CD14-positive monocyte (primary cell): ENCODE measurements at regions not wholly inside any gene's neighbourhood (a gene's known extent, or its start where the extent isn't known, plus 50 kb on each side); places are given as distances from the start of the nearest gene placed in this dataset.
"Not testable (repeated sequence)": the region's sequence is repeated elsewhere in the genome, so short reads cannot be mapped to it uniquely, and the experiment has no call there.

Experiments
- DNase-seq, 3 donors: peaks; one replicate each; pipeline ENCODE4 v3.0.0-alpha.2; 2011 to 2022
- H2AFZ ChIP-seq: 2 replicates; pipeline ENCODE4 v1.6.0; 2012; ENCODE audit warnings: mild to moderate bottlenecking, low read depth, low read length, inconsistent platforms; ENCODE audit not compliant: insufficient read depth, poor library complexity, severe bottlenecking
- H3K27ac ChIP-seq, 2 donors: 1 replicate in 1 of 2; 2 replicates in 1 of 2; pipeline ENCODE4 v1.5.1; 2012 to 2013; ENCODE audit warnings: low read length in 2 of 2, control low read depth in 1 of 2, inconsistent platforms in 1 of 2, low read depth in 1 of 2, mild to moderate bottlenecking in 1 of 2
- H3K27me3 ChIP-seq, 2 donors: one replicate each; pipeline versions ENCODE4 v1.6.0 to v1.6.1; 2011 to 2013; ENCODE audit warnings: low read length in 2 of 2; ENCODE audit not compliant: control insufficient read depth in 2 of 2, insufficient read depth in 2 of 2
- H3K36me3 ChIP-seq, 2 donors: replicated peaks in 1 of 2; 1 replicate in 1 of 2; 2 replicates in 1 of 2; pipeline versions ENCODE4 v1.5.1 to v1.6.1; 2012 to 2013; ENCODE audit warnings: low read length in 2 of 2, control low read depth in 1 of 2, inconsistent platforms in 1 of 2, mild to moderate bottlenecking in 1 of 2; ENCODE audit not compliant: insufficient read depth in 2 of 2, control insufficient read depth in 1 of 2
- H3K4me1 ChIP-seq, 2 donors: 1 replicate in 1 of 2; 2 replicates in 1 of 2; pipeline versions ENCODE4 v1.5.1 to v1.6.1; 2012 to 2013; ENCODE audit warnings: low read length in 2 of 2, control low read depth in 1 of 2, inconsistent platforms in 1 of 2, mild to moderate bottlenecking in 1 of 2, moderate library complexity in 1 of 2; ENCODE audit not compliant: insufficient read depth in 2 of 2, control insufficient read depth in 1 of 2
- H3K4me2 ChIP-seq: replicated peaks from 2 replicates; pipeline ENCODE3; 2012; ENCODE audit warnings: low read length, moderate library complexity, mild to moderate bottlenecking; ENCODE audit not compliant: poor library complexity, severe bottlenecking; ENCODE audit errors: extremely low read depth
- H3K4me3 ChIP-seq, 3 experiments: fragments of 200-600 bp in 1 of 3; sonication (generic) in 1 of 3; replicated peaks in 1 of 3; 1 replicate in 2 of 3; 2 replicates in 1 of 3; pipeline ENCODE4 v1.5.1; 2011 to 2013; ENCODE audit warnings: low read length in 3 of 3, mild to moderate bottlenecking in 3 of 3, control low read depth in 2 of 3, low read depth in 2 of 3, inconsistent platforms in 1 of 3, moderate library complexity in 1 of 3
- H3K79me2 ChIP-seq: 2 replicates; pipeline ENCODE4 v1.6.0; 2012; ENCODE audit warnings: mild to moderate bottlenecking, control low read depth, inconsistent platforms, low read length, moderate library complexity; ENCODE audit not compliant: insufficient read depth
- H3K9ac ChIP-seq: 2 replicates; pipeline ENCODE4 v1.6.0; 2017; ENCODE audit warnings: low read length, mild to moderate bottlenecking; ENCODE audit not compliant: insufficient read depth, poor library complexity, severe bottlenecking
- H3K9me3 ChIP-seq, 2 donors: replicated peaks in 1 of 2; 1 replicate in 1 of 2; 2 replicates in 1 of 2; pipeline versions ENCODE4 v1.5.1 to v1.6.1; 2012 to 2013; ENCODE audit warnings: low read length in 2 of 2, control low read depth in 1 of 2; ENCODE audit not compliant: control insufficient read depth in 1 of 2, insufficient read depth in 1 of 2
- H4K20me1 ChIP-seq: 2 replicates; pipeline ENCODE4 v1.6.0; 2012; ENCODE audit warnings: mild to moderate bottlenecking, low read length, control low read depth, moderate library complexity; ENCODE audit not compliant: insufficient read depth
- H3K27ac Mint-ChIP-seq, 7 donors: one replicate each; pipeline ENCODE4 v1.8.0; 2020; ENCODE audit warnings: mild to moderate bottlenecking in 7 of 7, mixed read lengths in 7 of 7, moderate library complexity in 6 of 7, inconsistent platforms in 2 of 7
- H3K27me3 Mint-ChIP-seq, 3 donors: one replicate each; pipeline ENCODE4 v1.8.0; 2021 to 2022; ENCODE audit warnings: low read depth in 3 of 3, mild to moderate bottlenecking in 3 of 3, mixed read lengths in 3 of 3, moderate library complexity in 3 of 3, inconsistent platforms in 1 of 3
- H3K36me3 Mint-ChIP-seq, 2 donors: one replicate each; pipeline ENCODE4 v1.8.0; 2020; ENCODE audit warnings: mixed read lengths in 2 of 2, inconsistent platforms in 1 of 2, mild to moderate bottlenecking in 1 of 2
- H3K4me1 Mint-ChIP-seq: one replicate; pipeline ENCODE4 v1.8.0; 2020; ENCODE audit warnings: mild to moderate bottlenecking, mixed read lengths
- H3K4me3 Mint-ChIP-seq, 2 donors: one replicate each; pipeline ENCODE4 v1.8.0; 2020; ENCODE audit warnings: mild to moderate bottlenecking in 2 of 2, mixed read lengths in 2 of 2, moderate library complexity in 1 of 2
- H3K9me3 Mint-ChIP-seq, 7 donors: one replicate each; pipeline ENCODE4 v1.8.0; 2020 to 2022; ENCODE audit warnings: mixed read lengths in 7 of 7, mild to moderate bottlenecking in 6 of 7, moderate library complexity in 6 of 7, inconsistent platforms in 2 of 7
- CTCF ChIP-seq: fragments of 200-600 bp; IDR thresholded peaks from one replicate; pipeline ENCODE4 v1.8.0; 2022; ENCODE audit warnings: antibody characterized with exemption, mild to moderate bottlenecking
- WGBS: methylation state at CpG from one replicate; pipeline ENCODE4 v1.1.5; 2013; ENCODE audit warnings: missing lambda C conversion rate; ENCODE audit not compliant: insufficient coverage; 5-methylcytosine and 5-hydroxymethylcytosine counted together
- intact Hi-C, 2 donors: fragments of 100-400 bp; cut with micrococcal nuclease; formaldehyde crosslinking; loops; one replicate each; pipeline versions ENCODE4 v1.15.0 to v1.15.1; 2023

DNA sequence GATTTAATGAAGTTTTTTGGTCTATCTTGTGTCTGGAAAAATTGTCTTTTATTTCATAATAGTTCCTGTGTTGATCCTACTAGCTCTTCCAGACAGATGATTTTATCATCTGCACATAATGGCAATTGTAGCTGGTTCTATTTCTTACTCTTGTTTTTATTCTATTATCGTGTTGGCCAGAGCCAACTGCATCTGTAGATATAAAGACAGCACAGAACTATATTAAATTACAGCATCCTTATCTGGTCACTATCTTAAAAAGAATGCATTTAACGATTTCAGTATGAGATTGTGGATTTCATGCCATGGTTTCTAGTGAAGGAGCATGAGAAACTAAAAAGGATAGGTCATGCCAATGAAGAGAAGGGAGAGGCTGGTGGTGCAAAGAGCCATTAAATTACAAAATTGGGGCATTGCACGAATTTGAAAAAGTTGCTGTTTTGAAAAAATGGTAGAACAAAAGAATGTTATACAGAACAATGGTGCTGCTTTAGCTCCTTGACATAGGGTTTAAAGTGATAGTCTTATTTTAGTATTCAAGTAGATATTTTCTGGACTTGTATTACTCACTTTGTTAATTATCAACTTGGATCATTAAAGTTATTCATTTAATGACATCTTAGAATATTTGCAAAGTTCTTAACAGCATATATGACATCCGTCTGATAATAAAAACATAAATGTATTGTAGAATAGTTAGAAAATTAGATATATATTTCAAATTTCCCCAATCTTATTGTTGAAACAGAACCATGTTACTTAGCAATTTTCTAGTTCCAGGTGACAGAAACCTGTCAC lies 1250.3 kb downstream of the REEP3 start:
- Histone ChIP-seq H4K20me1 (no peaks in the 10 kb centered on the region), H3K4me1 (no peaks in the 10 kb centered on the region), H3K36me3 (no peaks in the 10 kb centered on the region), H3K4me3 (no peak overlapping the region), H3K27me3 (no peaks in the 10 kb centered on the region), H3K9me3 (no peaks in the 10 kb centered on the region), H3K27ac (no peak overlapping the region), H3K79me2 (no peaks in the 10 kb centered on the region), H2AFZ (no peak overlapping the region), H3K4me2 (no peak overlapping the region), H3K9ac (no peak overlapping the region)
- H3K27ac Mint-ChIP-seq = no peak overlapping the region
- no peak overlapping the region for H3K4me3 Mint-ChIP-seq
- no peak for TF ChIP-seq CTCF
- no peak for DNase-seq
- no peaks in the 10 kb centered on the region for H3K36me3 Mint-ChIP-seq
- H3K27me3 Mint-ChIP-seq = peaks cover 0 to 2% (median 0%) of the 10 kb centered on the region in 3 donors
- intact Hi-C loops = no loop called here
- no CpG with 5 or more reads among the region's 4 CpGs for WGBS
- H3K4me1 Mint-ChIP-seq = no peaks in the 10 kb centered on the region
- H3K9me3 Mint-ChIP-seq = peaks cover 0 to 6% (median 2%) of the 10 kb centered on the region in 7 donors

GRCh38 chr10:64773357-64773756 lies 1252.2 kb downstream of the REEP3 start:
- Histone ChIP-seq H3K4me1 (no peaks in the 10 kb centered on the region), H3K9ac (no peak overlapping the region), H3K4me3 (no peak overlapping the region), H4K20me1 (no peaks in the 10 kb centered on the region), H3K27ac (no peak overlapping the region), H2AFZ (no peak overlapping the region), H3K27me3 (no peaks in the 10 kb centered on the region), H3K4me2 (no peak overlapping the region), H3K79me2 (no peaks in the 10 kb centered on the region), H3K36me3 (no peaks in the 10 kb centered on the region), H3K9me3 (no peaks in the 10 kb centered on the region)
- intact Hi-C loops = no loop called here
- DNase-seq = no peak
- WGBS = 75% methylated on average over 1 of the region's 1 CpG
- peaks cover 0 to 2% (median 0%) of the 10 kb centered on the region in 3 donors for H3K27me3 Mint-ChIP-seq
- no peaks in the 10 kb centered on the region for H3K4me1 Mint-ChIP-seq
- peaks cover 0 to 9% (median 2%) of the 10 kb centered on the region in 7 donors for H3K9me3 Mint-ChIP-seq
- no peak overlapping the region for H3K27ac Mint-ChIP-seq
- no peaks in the 10 kb centered on the region for H3K36me3 Mint-ChIP-seq
- no peak overlapping the region for H3K4me3 Mint-ChIP-seq
- TF ChIP-seq CTCF = no peak

GRCh38 chr10:64784451-64784850 lies 1263.2 kb downstream of the REEP3 start:
- H3K27me3 Mint-ChIP-seq = not testable (repeated sequence)

More at GRCh38 chr10:64784451-64784850, 1263.2 kb downstream of the REEP3 start:
- H3K4me3 Mint-ChIP-seq, H3K36me3 Mint-ChIP-seq, H3K9ac ChIP-seq, H3K27ac ChIP-seq, H3K36me3 ChIP-seq, H3K27me3 ChIP-seq, DNase-seq, H3K4me1 ChIP-seq, H3K4me3 ChIP-seq, H3K27ac Mint-ChIP-seq, H3K4me1 Mint-ChIP-seq, H2AFZ ChIP-seq, H3K4me2 ChIP-seq, H3K79me2 ChIP-seq, H4K20me1 ChIP-seq, intact Hi-C loops: not testable (repeated sequence)
- peaks cover 15 to 22% of the 10 kb centered on the region in 2 donors for H3K9me3 ChIP-seq
- WGBS = 88% methylated on average over 3 of the region's 7 CpGs
- H3K9me3 Mint-ChIP-seq = peaks cover 6 to 38% (median 16%) of the 10 kb centered on the region in 7 donors
